GM19043 (cell line): ENCODE measurements at regions not wholly inside any gene's neighbourhood (a gene's known extent, or its start where the extent isn't known, plus 50 kb on each side); places are given as distances from the start of the nearest gene placed in this dataset.

ENCODE experiments used
- ATAC-seq: cut with Tn5 transposase; IDR thresholded peaks from one replicate; pipeline ENCODE4 v1.9.1; 2021; ENCODE audit warnings: low read depth; ENCODE audit not compliant: unreplicated experiment

- ATAC-seq, result no peak
Observed at GRCh38 chr12:131370321-131370720, 340.6 kb upstream of the SFSWAP start.

GRCh38 chr12:131370791-131371347, 340.0 kb upstream of the SFSWAP start:
- ATAC-seq, result no peak

DNA sequence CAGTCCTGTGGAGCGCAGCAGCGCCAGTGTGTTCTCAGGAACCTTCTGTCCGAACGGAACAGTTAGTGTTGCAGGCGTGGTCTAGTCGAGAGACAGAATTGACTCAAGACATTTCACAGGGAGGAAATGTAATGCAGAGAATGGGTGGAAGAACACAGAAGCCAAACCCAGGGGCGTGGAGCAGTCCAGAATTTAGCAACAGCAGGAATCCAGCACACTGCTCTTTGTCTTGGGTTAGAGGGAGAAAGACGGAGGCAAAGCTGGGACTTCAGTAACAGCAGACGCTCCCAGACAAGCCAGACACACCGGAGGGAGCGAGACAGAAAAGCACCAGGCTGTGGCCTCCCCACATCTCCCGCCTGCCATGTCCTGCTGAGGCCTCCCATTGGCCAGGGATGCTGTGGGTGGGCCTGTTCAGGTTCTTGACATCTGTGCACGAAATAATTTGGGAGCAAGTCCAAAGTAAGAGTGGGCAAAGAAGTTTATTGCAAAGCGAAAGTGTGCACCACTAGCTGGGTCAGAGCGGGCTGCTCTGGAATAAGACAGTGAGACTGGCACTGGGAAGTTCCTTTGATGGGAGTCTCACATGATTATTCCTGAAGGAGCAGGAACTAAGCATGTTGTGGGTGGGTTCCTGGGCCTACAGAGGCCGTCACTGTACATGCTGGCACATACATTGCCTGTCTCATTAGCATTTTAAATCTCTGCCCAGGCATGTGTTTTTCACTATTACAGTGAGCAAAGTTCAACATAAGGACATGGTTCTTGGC, 339.3 kb upstream of the SFSWAP start:
- ATAC-seq, result no peak

GRCh38 chr12:131372171-131372475, 338.8 kb upstream of the SFSWAP start:
- ATAC-seq, result no peak

DNA sequence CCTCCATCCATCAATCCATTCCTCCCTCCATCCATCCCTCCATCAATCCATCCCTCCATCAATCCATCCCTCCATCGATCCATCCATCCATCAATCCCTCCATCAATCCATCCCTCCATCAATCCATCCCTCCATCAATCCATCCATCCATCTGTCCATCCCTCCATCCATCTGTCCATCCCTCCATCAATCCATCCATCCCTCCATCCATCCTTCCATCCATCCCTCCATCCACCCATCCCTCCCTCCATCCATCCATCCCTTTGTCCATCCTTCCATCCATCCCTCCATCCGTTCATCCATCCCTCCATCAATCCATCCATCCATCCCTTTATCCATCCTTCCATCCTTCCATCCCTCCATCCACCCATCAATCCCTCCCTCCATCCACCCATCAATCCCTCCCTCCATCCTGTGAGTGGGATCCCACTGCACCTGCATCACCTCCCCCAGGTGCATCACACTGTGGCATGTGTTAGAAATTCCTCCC, 338.1 kb upstream of the SFSWAP start:
- no peak for ATAC-seq

- no peak for ATAC-seq
Observed at GRCh38 chr12:131375261-131375971, 335.5 kb upstream of the SFSWAP start.

GRCh38 chr12:131375972-131376345, 334.9 kb upstream of the SFSWAP start:
- ATAC-seq, result no peak

DNA sequence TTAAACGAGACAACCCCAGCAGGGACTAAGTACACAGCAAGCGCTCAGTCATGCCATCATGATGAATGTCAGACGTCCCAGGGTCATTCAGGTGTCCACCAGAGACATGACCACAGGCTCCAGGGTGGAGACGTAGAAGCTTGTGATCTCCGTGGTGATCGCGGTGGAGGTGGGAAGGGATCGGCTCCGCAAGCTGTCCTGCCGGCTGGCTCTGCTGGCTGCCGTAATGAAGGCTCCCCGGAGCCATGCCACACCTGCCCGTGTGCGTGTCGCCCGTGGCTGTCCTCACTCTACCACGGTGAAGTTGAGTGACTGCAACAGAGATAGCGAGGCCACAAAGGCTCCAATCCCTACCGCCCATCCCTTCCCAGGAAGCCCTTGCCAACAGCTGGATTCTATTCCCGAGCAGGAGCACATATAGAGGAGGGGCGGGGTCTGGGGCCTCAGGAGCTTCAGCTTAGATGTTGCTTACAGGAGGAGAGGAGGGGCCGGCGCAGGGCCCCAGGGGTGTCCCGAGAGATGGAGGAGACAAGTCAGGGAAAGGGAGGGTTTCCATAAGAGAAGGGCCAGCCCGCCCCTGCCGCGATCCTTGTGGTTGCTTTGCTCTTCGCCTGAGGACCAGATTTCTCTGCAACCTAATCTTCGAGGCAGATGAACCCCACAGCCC, 332.6 kb upstream of the SFSWAP start:
- ATAC-seq, result no peak

DNA sequence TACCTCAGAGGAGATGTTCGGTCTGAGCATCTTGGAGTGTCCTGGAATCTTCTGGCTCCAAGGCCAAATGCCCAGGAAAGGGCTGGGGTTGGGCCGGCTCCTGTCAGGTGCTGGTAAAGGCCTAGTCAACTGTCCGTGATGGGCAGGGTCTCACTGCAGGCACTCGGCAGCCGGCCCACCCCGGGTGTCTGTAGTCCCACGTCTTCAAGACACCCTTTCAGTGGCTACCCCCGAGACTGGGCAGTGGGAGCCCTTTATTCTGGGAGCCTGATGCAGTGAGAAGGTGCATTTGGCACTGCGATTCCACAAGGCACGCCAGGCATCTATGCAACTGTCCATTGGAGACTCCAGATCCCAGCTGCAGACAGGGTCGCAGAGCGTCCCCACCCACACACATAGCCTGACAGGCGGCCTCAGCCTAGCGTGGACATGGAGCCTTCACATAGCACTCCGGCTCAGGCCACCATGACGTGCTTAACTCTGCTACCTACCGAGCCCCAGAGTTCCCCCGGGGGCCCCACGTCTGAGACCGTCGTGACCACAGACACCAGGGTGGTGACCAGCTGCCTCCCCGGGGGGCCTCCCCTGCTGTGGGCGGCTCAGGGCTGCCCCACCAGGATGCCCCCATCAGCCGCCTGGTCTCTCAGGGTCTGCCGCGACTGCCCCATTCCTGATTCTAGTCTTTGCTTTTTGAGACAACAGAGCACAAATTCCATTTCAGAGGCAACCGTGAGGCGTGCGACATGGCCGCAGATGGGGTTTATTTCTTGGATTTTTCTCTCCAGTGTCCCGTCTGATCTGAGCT, 331.8 kb upstream of the SFSWAP start:
- ATAC-seq, result no peak

DNA sequence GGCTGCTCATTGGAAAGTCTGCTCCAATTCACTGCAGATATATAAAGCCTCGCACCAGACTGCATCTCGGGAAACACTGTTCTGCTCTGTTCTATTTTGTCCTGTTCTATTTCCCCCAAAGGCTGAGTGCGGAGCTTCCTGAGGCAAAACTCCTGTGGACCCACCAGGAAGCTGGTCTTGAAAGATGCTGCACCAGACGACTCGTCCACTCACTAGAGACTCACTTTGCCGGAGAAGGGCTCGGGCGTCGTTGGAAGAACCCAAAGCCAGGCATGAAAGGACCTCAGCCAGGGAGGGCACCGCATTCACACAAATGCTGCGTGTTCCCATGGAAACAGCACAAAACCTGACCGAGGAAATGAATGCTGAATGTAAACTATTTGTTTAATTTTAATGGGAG, 331.2 kb upstream of the SFSWAP start:
- no peak for ATAC-seq

DNA sequence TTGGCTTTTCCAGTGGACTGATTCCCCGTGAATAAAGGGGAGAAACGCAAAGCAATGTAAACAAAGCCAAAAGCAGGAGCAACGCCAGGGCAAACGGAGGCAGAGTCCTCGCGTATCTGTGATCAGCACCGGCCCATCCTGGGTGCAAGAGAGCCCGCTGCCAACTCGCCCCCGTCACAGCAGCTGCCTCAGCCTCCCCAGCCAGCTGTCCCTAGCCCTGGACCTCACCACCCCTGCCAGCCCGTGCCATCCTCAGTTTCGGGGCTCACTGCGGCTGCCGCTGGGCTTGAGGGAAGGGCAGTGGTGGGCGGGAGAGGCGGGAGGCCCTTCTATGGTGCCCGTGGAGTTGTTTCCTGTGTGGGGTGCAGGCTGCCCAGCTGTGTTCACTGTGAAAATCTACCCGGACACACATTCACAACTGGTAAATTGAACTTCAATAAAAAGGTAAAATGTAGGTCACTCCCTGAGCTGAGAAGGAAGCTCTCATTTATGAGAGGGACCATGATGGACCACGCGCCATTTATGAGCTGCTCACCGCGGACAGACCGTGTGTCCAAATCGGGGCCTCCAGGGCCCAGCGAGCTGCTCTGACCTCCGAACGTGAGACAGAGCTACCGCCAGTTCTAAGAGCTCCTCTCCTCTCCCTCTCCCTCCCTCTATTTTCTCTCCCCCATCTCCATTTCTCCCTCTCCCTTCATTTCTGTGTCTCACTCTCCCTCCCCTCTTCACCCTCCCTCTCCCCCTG, 330.5 kb upstream of the SFSWAP start:
- no peak for ATAC-seq

DNA sequence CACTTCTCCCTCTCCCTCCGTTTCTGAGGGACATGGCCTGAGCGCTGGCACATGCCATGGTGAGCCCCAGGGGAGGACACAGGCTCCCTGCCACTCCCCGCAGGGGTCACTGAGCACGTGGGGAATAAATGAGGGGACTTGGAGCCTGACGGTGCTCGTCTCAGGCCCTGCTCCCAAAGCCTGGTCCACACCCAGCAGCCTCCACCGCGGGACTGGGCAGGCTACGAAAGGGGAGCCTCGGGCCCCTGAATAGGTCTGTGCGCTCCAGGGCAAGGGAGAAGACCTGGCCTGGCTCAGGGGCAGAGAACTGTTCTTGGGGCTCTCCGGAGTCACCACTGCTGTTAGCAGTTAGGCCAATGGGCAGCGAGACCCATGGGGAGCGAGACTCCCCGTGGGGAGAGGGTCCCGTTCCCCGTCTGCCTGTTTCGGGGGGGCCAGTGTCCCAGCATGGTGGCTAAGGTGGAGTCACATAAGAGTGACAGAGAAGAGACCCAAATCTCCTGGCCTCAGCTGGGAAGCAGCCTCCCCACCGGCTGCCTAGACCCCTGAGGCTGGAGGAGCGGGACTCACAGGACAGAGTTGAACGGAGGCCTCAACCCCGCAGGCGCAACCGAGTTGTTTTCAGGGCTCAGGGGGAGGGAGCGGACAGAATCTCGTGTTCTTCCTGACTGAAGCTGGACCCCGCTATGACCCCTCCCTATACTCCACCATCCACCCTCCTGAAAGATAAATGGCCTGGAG, 329.8 kb upstream of the SFSWAP start:
- ATAC-seq, result no peak

- ATAC-seq, result no peak
Observed at GRCh38 chr12:131381716-131382430, 329.0 kb upstream of the SFSWAP start.

DNA sequence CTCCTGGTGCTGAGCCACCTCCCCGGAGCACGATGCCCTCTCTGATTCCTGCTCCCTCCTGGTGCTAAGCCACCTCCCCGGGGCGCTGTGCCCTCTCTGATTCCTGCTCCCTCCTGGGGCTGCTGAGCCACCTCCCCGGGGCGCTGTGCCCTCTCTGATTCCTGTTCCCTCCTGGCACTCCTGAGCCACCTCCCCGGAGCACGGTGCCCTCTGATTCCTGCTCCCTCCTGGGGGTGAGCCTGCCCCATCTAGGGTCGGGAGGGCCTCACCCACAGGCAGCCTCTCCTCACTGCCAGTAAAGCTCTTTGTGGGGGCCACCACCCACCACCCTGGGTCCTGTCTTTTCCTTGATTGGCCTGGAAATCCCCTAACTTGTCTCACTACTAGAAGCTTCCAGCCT, 327.6 kb upstream of the SFSWAP start:
- ATAC-seq, result no peak

GRCh38 chr12:131383741-131384543, 326.9 kb upstream of the SFSWAP start:
- no peak for ATAC-seq

DNA sequence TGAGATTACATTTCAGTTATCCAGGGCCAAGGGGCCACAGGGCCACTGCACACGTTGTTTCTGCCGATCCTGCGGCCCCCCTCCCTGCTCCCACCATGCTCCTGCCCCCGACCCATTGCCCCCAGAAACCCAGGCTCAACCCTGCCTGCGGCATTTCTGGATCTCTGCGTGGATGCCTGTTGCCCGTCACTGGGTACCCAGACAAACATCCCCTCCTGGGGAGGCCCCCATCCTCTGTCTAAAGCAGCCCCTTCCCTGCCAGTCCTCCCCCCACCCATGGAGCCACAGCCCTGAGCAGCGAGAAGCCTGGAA, 326.4 kb upstream of the SFSWAP start:
- ATAC-seq, result no peak

- no peak for ATAC-seq
Observed at GRCh38 chr12:131385313-131386166, 325.4 kb upstream of the SFSWAP start.
